SIG-M5 (cell line): ENCODE measurements at regions not wholly inside any gene's neighbourhood (a gene's known extent, or its start where the extent isn't known, plus 50 kb on each side); places are given as distances from the start of the nearest gene placed in this dataset.
"Not testable (repeated sequence)": the region's sequence is repeated elsewhere in the genome, so short reads cannot be mapped to it uniquely, and the experiment has no call there.

Experiments used
- DNase-seq: peaks from one replicate; lab custom pipeline; 2025; lab: John Stamatoyannopoulos, UW

DNA sequence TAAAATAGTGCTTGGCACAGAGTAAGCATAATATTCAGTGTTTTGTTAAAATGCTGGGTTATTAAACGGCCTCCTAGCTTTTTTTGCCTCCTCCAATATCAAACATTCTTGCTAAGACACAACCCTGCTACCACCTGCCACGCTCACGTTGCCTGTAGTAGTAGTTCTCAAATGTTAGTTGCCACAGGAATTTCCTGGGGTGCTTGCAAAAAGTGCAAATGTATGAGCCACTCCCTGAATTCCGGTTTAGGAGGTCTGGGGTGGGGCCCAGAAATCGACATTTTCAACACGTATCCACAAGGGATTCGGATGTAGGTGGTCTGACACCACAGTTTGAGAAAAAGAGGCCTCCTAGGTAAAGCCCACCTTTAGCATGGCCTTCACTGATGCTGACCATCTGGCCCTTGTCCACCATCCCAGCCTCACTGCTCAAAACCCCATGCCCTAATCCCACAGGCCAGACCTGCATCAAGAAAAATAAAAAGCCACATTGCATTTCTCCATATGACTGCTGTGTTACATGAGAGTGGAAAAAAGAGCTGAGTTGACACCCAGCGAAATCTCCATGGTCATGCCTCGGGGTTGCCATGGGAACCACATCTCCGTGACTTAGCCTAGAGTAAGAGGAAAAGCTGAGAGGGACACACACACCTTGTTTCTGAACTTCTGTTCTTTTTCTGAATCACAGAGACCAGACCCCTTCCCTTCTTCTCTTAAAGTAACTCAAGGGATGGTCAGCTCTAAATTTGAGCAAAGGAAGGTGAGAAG is 116.4 kb upstream of the HES1 start:
- no peak for DNase-seq

DNA sequence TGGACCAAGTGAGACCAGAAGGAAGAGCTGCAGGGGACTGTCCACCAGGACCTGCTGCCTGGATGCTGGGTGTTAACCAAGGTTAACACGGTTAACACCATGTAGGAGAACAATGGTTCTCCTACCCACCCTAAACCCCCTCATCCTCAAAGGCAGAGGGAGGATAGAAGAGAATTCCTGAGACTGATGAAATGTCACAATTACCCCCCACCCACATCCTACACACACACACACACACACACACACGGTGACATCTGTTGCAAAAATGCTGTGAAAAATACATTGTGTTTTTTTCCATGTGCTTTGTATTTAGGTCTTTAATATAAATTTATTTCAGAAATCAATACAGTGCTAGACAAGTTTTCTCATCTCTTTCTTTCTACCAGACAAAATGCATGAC is 113.9 kb upstream of the HES1 start:
- DNase-seq = no peak

DNA sequence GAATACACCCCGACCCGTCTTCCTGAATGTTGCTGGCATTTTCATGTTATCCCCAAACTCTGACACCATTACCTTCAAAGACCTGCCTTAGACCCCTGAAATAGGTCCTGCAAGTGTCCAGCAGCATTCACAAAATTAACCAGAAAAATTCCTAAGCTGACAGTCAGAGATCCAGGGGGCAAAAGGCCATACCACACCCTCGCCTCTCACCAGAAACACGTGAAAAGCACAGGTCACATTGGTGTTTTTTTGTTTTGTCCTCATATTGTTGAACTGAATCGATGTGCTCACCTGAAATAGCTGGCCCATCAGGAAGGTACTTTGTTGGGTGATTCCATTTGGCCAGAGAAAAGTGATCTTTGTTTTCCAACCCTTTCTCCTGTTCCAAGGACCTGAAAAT is 113.1 kb upstream of the HES1 start:
- no peak for DNase-seq

DNA sequence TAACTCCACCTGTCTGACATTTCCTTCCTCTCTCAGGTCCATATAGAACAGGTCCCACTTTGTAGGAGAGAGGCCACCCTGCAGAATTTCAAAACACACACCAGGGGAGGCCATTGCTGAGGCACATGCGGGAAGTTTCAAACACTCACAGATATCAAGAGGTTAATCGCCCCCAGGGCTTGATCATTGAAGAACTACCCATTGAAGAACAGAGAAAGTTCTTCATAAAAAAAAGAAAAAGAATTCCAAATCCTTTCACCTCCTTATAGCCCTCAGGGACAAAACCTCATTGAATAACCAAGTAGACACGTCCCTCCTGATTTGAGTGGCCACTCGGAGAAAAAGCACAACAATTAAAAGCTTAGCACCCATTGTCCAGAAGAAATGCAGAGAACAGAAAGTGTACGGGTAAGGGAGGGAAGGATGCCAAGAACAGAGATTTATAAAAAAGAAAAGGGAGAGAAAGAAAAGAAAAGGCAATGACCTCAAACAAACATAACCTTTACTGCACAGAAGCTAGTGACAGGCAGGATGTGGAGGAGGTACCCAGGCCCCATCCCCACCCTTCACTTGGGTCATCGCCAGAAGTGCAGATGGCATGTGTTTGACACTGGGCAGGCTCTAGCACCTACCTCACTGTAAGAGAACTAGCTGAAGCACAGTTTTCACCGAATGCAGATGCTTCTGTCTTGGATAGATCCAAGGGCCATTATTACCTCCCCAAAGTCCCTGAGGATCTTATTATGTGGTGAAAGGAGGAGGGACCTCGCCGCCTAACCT is 112.3 kb upstream of the HES1 start:
- no peak for DNase-seq

DNA sequence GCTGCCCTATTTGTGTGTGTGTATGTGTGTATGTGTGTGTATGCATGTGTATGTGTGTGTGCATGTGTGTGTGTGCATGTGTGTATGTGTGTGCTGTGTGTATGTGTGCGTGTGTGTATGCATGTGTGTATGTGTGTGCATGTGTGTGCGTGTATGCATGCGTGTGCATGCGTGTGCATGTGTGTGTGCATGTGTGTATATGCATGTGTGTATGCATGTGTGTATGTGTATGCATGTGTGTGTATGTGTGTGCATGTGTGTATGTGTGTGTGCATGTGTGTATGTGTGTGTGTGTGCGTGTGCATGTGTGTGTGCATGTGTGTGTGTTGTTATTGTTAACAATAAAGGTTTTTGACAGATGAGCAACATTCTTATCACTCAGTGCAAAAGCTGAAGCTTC is 110.8 kb upstream of the HES1 start:
- DNase-seq = no peak

DNA sequence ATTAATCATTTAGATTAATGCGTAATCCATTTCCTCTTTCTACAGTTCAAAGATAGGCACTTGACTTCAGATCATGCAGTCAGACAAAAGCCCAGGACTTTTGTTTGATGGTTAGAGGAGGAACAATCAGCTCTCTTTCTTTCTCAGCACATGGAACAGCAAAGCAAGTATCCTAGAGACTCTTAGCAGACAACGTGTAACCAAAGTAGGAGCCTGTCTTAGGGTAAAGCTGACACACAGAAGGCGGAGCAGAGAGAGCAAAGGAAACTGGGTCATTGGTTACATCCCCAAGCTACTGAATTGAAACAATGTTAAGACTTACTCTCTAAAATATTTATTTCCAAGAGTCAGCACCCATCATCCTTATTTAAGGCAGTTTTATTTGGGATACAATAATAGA is 110.0 kb upstream of the HES1 start:
- DNase-seq = no peak

DNA sequence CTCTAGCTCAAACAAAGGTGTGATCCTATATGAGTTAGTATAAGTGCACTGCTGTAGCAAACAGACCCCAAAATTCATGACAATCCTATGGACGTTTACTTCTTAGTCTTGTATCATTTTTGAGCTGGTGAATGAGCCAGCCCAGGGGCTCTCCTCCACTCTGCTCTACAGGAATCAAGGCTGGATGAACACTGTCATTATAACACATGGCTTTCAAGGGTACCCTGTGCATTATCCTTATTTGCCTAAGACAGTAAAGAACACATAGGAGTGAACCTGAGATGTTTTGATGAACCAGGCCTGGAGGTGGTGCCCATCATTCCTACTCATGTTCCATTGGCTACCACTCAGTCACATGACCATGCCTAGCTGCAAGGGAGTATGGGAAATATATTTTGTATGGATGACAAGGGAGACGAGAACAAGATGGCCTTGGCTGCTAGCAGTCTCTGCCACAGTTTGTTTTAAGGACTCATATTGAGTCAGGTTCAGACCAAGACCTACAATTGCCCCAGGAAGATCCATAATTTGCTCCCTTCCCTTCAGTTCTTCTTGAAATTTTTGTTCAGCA is 107.4 kb upstream of the HES1 start:
- DNase-seq = no peak

DNA sequence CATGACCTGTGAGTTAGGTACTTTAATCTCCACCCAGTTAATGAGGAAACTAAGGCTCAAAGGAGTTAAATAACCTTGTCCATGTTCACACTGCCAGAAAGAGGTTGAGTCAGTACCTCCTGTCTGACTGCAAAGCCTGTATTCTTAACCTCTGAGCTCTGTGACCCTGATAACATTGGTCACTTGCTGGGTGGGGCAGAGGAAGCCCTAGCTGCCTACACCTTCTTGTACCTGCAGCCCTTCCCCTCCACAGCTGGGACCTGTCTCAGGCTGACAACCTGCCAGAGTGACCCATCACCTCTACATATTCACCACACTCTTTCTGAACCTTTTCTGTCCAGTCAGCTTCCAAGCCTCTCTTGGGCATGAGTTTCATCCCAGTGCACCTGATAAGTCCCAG is 106.1 kb upstream of the HES1 start:
- DNase-seq = no peak

DNA sequence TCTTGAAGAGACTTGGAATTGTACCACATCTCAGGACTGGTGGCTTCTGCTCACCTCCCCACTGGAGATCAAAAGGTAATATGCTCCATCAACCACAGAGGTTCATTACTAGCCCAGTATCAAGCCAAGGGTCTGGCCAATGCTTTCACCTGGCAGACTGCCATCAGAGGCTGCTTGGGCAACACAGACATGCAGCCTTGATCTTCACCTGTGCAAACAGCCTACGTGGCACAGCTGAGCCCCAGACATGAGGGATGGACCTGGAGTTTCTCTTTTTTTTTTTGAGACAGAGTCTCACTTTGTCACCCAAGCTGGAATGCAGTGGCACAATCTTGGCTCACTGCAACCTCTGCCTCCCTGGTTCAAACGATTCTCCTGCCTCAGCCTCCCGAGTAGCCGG is 105.6 kb upstream of the HES1 start:
- no peak for DNase-seq

DNA sequence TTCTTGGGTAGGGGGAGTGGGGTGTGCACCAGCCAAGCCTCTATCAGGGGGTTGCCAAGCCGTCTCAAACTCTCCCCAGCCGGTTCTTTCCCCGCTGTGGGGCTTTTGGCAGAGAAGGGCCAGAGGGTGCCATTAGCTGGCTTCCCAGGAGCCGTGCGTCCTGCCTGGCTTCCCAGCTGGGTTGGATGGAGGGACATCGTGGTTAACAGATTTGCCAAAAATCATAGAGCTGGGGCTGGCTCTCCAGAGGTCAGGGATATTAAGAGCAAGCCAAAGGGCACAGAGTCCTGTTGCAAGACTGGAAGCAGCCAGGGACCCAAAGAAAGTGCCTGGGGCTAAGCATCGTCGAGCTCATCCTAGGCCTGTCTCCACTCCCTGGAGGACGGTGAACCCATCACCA is 104.6 kb upstream of the HES1 start:
- no peak for DNase-seq

DNA sequence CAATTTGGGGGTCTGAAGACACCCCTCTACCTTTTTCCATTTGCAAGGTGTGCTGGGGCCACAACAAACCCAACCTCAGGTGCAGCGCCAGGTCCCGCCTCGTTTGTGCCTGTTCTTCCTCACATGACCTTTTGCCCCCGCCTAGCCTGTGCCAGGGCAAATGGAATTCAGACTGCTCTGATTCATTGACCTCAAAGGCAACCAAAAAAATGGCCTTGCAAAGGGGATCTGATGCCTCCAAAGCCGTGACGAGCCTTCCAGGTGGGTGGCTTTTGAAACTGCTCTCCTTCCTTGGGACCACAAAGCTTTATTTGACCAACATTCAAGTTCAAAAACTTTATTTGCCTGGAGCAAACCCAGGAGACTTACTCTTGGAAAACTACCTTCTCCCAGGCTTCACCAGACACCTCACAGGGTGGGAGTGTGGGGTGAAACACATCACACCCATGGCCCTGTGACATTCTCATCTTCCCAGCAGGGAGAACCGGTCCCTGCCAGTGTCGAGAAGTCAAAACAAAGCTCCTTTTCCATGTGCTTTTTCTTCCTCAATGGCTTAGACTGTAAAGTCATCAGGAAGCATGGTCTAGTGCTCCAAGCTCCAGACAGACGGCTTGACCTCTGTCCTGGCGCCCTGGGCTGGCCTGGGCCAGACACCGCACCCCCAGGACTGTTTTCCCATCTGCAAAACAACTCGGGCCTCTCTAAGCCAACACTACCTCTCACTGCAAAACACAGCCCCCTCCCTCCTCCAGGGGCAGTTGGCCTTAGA is 103.9 kb upstream of the HES1 start:
- DNase-seq = no peak

DNA sequence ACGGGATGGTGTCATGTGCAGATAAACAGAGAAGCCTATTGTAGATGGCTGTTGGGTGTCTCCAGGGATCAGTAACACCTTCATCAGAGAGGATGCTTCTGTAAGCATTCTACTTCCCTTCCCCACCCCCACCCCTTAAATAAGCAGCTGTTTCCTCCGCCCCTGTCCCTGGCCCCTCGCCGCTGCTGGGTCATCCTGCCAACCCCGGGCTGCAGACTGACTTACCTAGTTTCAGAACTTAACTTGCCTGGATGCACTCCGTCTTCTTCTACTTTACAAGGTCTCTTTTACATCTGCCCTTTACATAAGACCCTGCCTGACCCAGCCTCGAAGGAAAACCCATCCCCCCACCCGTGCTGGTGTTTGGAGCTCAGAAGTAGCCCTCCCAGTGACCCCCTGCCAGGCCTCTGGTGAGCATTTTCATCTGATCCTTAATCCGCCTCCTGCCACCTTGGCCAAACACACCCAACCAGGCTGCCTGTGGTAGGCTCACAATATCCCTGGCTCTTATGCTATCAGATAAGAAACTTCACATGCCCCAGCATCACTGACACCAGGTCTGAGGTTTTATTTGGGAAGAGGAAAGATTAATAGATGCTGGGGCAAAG is 103.0 kb upstream of the HES1 start:
- DNase-seq = no peak

DNA sequence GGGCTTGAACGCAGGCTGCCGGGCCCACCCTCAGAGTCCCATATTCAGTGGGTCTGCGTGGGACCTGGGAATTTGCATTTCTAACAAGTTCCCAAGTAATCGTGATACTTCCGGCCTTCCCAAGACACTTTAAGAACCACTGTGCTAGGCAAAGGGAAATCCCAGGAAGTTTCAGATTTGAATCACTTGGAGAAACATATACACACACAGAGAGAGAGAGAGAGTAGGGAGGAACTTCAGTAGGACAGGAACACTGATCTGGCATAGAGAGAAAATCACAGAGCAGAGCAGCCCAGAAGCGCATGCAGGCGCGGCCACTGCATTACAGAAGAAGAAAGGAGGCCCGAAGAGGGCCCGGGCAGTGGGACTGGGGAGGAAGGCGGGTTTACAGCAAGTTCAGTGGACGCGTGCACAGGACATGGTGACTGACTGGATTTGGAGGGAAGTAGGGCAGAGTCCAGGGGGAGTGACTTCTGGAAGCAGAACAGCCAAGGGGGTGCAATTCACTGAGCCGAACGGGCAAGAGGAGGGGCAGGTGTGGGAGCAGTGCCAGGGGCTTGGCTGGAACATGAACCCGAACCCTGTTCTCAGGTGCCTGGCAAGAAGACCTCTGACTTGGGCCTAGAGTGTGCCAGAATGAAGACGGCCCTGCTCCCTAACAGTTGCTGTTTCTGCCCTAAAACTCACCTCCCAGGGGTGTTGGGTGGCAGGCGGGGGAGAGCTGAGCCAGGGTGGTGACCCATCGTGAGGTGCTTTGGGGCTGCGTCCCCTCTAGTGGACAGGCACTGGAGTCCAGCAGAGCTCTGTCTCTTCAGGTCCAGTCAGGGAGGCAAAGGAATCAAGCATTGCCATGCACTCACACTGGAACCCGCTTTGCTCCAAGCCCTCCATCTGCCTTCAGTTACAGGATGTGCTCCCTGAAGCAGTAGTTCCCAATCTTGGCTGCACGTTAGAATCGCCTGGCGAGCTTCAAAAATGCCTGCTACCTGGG is 101.3 kb upstream of the HES1 start:
- no peak for DNase-seq

DNA sequence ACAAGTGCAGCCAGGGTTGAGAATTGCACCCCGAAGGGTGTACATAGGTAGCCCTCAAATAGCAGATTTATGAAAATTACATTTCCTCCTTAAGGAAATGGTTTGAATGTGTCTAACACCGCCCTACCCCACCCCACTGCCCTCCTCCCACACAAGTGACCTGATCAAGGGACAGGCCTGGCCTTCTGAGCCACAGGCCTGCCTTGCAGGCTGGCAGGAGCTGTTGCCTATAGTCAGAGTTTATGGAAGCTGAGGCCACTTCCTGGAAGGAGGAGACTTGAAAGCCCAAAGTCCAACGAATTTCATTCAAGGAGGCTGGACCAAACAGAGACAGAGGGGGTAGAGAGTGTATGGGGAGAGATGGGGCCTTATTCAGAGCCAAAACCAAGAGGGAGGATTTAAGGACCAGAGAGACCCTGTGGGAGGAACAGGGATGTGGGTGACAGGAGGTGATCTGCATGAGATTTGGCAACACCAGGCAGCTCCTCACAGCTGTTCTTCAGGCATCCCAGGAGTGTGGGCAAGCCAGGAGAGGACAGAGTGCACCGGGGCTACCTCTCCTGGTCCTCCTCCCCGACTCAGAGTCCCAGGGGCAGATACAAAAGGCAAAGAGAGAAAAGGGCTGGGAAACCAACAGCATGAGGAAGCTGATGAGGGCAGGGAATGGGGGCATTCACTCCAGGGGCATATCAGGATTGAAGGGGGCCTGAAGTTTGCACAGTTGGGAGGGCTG is 100.4 kb upstream of the HES1 start:
- DNase-seq = no peak

DNA sequence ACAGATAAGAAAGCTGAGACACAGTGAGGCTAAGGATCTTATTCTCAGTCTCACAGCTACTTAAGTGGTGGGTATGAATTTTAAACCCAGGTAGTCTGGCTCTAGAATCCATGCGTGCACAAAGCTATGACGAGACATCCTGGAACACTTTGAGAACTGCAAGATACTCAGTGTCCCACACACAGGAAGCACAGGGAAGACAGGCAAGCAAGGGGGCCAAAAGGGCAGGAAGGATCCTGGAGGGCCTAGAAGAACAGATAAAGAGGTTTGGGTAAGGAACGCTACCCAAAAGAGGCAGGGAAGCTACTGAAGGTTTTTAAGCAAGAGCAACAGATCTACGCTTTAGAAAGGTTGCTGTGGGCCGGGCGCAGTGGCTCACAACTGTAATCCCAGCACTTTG is 99.1 kb upstream of the HES1 start:
- DNase-seq = no peak

DNA sequence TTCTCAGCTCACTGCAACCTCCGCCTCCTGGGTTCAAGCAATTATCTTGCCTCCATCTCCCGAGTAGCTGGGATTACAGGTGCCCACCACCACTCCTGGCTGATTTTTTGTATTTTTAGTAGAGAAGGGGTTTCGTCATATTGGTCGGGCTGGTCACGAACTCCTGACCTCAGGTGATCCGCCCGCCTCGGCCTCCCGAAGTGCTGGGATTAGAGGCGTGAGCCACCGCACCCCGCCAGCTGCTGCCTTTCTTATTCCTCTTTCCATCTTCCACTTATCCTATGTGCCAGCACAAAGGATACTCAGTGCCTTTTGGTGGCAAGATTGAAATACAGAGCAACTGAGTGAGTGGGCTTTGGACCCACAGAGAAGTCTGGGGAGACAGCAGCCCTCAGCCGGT is 97.6 kb upstream of the HES1 start:
- not testable (repeated sequence) for DNase-seq

DNA sequence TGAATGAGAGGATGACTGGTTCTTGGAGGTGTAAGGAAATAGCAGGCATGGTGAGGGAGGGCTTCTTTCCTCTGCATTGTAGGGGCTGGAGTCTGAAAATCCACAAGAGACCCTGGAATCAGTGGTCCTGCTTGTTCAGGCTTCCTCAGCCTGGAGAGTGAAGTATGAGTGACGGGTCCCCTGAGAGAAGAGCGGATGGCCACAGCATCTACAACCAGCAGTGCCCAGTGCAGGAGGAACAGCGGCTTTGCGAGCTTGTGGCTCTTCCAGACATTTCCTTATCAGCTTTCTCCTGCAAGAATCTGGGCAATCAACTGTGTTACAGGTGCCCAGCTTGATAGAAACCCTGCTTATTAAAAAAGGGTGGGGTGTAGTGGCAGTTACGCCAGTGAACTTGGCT is 97.0 kb upstream of the HES1 start:
- no peak for DNase-seq

DNA sequence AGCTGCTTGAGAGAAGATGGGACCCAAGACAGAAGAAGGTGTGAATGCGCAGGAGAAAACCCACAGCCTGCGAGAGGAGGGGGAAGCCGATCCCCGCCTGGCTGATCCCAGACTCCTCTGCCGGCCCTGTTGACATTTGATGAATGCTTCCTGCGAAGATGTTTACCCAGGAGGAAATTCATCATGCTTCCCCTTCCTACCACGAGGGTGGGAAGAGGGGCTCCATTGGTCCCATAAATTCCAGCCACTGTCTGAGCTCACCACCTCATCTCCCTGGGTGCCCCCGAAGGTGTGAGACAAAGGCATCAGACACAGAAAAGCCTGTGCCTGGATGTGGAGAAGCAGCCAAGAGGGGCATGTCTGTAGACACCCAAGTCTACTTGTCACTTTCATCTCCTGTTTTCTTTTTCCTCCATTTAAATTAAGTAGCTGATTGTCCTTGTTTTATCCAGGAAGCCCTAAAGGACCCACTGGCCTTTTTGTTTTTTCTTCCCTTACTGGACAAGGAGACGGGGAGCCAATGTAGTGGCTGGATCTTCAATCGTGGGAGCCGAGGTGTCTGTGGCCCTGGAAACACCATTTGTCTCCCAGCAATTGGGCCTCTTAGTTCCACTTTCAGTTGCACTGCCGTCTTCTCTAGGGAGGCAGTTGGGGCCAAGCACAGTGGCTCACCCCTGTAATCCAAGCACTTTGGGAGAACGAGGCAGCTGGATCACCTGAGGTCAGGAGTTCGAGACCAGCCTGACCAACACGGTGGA is 95.3 kb upstream of the HES1 start:
- DNase-seq = no peak

DNA sequence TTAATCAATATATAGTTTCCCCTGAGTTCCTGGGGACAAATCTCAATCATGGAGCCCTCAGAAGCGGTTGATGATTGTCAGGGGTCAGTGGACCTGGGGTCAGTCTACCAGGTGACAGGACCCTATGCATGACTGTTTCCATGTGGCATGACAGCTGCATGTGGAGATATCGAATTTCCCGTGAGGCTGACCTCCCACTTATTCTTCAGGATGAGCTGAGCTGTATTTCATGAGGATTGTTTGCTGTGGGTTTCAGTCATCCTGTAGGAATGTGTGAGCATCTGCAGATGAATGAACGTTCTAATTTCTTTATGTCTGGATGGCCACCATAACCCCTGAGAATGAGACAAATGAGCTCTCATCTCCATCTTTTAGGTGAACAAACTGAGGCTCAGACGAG is 93.0 kb upstream of the HES1 start:
- no peak for DNase-seq

DNA sequence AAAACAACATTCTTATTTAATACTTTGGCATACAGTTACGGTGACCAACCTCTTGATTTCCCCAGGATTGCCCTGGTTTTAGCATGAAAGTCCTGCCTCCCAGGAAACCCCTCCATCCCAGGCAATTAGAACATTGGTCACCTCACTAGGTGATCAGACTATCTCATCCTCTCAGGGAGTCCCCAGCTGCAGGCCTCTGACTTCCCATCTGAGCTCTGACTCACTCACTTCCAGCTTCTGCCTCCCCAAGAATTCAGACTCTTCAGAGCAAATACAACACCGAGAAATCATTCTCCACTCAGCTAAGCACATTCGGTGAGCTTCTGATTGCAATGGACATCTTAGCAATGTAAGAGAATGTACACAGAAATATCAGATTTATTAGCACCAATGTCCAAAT is 92.4 kb upstream of the HES1 start:
- DNase-seq = no peak
